NCI-H2081 (cell line): ENCODE measurements at regions not wholly inside any gene's neighbourhood (a gene's known extent, or its start where the extent isn't known, plus 50 kb on each side); places are given as distances from the start of the nearest gene placed in this dataset.
"Not testable (repeated sequence)": the region's sequence is repeated elsewhere in the genome, so short reads cannot be mapped to it uniquely, and the experiment has no call there.

Experiments used
- DNase-seq, 2 experiments: peaks; one replicate each; lab custom pipeline; 2025; lab: John Stamatoyannopoulos, UW

DNA sequence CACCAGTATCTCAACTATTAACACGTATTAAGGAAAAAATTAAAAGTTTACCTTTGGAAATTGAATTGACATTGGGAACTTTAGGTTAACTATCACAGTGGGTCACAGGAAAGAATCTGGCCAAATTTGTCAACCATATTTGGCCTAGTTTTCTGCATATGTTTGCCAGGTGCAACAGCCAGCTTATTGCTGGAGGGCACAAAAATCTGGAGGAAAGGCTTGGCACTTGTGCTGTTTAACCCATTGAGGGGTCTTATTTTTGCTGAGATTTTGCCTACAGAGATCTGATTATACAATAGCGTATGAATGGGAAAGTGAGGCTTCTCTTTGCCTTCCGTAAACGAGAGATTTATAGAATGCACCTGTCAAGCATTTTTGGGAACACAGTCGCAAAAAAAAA, 190.4 kb downstream of the PRL start:
- DNase-seq, result peak; percentile 32 to 55

DNA sequence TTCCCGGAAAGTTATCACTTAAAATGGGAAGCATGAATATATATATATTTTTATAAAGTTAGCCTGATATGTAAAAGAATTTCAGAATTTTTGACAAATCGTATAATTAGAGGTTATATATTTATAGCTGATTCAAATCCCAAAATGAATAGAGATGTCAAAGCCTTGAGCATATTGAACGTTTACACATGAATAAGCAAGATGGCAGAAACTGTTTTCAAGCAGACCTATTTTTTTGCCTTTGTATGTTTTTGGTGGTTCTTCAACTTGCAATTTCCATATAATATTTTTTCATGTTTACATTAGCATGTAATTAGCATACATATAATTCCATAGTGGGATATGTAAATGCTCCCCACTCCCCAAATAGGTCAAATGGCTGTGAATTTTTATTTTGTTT, 189.9 kb downstream of the PRL start:
- DNase-seq, result no peak

DNA sequence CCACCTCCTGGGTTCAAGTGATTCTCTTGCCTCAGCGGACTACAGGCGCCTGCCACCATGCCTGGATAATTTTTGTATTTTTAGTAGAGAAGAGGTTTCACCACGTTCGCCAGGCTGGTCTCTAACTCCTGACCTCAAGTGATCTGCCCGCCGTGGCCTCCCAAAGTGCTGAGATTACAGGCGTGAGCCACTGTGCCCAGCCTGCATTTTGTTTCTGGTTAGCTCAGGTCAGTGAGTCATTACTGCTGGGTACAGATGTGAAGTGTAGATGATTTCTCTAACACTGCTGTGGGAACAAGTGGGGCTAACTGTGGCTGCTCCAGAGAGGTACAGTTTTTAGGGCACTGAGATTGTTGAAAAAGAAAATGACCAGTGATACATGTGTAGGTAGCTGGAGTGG, 188.6 kb downstream of the PRL start:
- no peak for DNase-seq

DNA sequence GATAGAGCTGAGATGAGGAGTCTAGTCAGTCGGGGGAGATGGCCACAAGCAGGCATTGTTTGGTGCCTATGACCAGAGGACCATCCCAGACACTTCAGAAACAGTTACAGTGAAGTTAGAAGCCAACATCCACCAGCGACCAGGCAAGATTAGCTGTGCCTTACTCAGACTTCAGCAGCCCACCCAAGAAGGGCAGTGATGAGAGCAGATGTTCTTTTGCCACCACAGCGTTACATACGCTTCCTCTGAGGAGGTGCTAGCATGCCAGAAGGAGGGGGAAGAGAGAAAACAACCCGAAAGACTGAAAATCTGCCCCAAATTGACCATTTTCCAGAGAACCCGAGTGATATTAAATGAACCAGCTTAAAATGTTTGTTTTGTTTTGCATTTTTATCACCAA, 186.8 kb downstream of the PRL start:
- DNase-seq, result no peak

DNA sequence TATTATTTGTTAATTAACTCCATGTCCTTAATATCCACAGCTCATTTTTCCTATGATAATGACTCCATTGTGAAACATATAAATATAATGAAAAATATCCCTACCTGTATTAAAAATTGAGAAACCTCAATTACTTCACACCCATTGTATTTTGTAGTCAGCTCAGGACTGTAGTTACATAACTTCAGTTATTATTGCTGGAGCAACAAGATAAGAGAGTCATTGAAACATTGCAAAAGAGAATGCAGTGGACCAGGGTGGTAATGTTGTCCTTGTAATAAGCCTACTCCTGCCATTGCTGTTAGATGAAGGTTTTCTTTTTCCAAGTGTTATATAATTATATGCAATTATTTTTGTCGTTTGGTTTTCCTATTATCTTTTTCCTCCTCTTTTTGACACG, 184.4 kb downstream of the PRL start:
- no peak for DNase-seq

DNA sequence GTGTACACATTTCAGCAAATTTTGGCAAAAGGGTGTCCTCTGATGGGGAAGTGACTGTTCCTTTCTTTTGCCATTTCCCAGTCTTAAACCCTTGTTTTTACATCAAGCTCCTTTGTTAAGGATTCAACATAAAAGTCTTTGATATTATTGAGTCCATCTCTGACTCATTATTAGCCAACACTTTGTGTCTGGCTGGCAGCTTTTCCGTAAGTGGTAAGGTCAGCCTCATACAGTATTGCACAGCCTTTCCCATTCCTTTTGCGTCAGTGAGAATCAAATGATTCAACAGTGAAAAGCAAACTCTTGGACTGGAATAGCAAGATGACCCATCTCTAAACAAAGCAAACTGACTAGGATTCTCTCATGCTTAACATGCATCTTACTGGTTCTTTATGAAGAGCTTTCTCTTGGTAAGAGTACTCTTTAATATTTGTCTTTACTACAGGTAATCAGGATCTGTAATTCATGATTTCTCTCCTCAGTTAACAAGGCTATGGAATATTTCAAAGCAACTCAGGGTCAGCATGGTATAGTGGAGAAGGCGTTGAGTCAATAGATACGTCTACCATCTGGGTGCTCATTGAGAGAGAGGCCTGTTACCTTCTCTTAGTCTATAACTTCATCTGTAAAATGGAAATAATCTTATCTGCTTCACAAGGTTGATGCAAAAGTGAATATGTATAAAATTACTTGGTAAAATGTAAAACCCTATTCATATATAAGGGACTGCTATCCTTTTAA, 183.6 kb downstream of the PRL start:
- DNase-seq, result no peak

DNA sequence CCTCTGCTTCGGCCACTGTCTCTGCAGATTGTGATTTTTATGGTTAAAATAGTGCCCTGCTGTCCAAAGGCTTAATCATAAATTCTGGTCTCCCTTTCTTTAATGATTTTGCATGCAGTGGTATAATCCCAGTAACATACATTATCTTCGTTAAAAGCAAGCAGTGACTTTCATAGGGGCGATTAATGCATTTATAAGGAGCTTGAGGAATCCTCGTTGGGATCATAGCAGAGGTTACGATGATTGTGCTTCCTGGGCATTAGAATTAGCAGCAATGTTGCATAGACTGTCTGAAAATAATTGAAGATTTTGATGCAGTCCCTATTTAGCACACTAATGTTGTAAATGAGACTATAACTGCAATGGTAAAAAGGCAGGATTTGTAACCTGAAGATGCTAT, 181.3 kb downstream of the PRL start:
- no peak for DNase-seq

DNA sequence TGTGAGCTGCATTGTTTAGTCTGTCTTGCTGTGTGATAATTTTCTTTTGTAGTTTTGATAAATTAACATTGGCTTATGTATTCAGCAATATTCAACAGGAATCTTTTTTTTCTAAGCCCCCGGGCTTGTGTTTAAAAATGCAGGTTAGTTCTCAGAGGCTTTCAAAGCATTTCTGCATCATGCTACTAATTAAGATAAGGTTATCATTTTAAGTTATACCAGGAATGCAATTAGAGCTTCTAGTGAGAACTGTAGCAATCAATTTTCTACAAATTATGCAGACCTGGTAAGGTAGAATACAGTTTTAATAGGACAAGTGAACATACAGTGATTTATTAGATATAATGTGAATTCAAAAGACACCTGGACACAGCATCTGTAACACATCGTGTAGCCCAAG, 179.2 kb downstream of the PRL start:
- DNase-seq, result no peak

DNA sequence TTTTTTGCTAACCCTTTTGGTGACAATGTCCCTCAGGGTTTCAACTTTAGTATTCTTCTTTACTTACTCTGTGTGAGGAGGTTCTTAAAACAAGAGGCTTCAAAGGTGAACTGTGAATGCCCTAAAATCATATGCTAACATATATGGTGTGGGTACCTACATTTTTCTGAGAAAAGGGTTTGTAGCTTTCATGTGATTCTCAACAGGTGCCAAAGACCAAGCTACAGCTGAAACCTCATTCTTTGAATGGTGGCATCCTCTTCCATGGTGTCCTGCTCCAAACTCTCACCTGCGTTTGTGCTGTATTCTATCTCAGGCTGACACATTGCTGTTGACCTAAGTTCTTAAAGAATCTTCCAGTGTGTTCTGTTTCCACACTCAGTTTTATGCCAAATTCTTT, 177.3 kb downstream of the PRL start:
- no peak for DNase-seq

DNA sequence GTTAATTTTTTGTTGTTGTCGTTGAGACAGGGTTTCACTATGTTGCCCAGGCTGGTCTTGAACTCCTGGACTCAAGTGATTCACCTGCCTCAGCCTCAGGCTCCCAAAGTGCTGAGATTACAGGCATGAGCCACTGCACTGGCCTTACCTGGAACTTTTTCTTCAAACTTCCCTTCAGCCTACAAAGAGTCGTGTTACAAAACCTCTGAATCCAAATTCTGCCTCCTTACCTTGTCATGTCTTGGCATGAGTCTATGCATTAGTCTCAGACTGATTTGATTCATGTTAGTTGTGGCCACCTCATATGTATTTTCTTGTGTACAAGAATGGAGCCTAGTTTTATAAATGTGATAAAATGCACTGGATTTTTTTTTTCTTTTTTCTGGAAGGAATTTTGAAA, 172.1 kb downstream of the PRL start:
- no peak for DNase-seq

DNA sequence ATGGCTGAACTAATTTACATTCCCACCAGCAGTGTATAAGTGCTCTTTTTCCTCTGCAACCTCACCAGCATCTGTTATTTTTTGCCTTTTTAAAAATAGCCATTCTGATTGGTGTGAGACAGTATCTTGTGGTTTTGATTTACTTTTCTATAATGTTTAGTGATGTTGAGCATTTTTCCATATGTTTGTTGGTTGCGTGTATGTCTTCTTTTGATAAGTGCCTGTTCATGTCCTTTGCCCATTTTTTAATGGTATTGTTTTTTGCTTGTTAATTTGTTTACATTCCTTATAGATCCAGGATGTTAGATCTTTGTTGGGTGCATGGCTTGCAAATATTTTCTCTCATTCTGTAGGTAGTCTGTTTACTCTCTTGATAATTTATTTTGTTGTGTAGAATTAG, 169.9 kb downstream of the PRL start:
- DNase-seq, result no peak

DNA sequence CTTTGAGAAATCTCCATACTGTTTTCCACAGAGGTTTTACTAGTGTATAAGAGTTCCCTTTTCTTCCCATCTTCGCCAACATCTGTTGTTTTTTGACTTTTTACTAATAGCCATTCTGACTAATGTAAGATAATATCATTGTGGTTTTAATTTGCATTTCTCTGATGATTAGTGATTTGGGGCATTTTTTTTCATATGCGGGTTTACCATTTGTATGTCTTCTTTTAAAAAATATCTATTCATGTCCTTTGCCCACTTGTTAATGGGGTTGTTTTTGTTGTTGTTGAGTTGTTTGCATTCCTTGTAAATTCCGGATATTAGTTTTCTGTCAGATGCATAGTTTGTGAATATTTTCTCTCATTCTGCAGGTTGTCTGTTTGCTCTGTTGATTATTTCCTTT, 167.1 kb downstream of the PRL start:
- no peak for DNase-seq

DNA sequence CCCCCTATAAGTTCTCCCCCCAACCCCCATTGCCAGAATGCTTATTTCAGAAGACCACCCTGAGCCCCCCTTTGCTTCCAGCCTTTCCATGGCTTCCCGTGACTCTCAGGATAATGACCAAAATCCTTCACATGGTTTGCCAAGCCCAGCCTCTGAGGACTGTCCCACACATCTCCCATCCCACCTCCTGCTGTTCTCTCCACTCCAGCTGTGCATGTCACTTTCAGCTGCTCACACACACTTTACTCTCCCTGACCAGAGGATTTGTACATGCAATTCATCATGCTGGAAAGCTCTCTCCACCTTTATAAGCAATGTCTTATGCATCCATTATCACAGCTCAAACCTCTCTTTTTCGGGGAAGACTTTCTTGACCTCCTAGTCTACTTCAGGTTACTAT, 164.2 kb downstream of the PRL start:
- DNase-seq, result no peak

DNA sequence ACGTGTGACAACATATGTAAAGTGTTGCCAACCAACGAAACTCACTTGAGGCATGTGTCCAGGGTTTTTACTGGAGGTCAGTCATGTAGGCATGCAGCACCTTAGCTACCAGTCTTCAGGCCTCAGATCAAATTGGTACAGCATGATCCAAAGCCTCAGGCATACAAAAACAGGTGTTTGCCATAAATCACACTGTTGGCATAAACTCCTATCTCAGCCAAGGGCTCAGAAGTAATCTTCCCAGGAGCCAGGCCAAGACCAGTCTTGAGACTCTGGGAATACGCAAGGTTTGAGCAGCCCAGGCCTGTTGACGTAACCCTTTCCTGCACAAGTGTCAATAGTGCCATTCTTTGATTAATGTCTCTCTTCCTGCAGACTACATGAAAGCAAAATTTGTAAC, 163.5 kb downstream of the PRL start:
- no peak for DNase-seq

DNA sequence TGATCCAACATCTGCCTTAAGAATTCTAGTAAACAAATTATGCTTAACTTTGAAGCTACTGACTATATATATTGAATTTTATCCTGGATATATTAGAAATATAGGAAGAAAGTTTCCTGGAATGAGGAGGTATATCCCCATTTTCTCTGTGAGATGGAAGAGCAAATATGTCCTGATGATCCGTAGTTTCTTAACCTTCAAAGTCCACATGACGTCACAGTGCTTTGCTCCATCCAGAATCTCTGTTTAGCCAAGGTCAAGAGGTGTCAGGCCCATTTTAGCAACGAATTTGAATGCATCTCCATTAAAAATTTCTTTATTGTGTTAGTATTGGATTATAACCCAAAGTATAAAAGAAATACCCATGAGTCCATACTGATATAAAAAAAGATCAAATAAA, 162.5 kb downstream of the PRL start:
- DNase-seq, result no peak

DNA sequence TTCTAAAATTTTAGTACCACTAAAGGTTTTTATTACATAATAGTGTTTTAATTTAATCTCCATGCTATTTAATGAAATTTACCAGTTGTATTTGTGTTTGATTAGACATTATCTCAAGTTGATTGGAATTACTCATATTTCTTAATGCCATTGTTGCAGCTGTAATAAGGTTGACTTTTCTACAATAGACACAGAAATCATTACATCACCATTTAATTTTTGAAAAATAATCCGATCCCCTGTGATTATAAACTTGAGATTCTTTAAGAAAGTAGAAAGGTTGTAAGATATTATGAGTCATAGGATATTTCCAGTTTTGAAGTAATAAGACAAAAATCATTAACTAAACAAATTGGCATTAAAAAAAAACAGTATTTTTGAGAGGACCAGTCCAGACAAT, 161.4 kb downstream of the PRL start:
- no peak for DNase-seq

DNA sequence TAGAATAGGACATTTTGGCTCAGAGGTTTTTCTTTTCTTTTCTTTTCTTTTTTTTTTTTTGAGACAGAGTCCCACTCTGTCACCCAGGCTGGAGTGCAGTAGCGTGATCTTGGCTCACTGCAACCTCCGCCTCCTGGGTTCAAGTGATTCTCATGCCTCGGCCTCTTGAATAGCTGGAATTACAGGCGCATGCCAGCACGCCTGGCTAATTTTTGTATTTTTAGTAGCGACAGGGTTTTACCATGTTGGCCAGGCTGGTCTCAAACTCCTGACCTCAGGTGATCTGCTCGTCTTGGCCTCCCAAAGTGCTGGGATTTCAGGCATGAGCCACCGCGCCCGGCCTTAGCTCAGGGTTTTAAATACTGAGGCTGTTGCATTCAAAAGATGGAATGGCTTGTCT, 156.1 kb downstream of the PRL start:
- not testable (repeated sequence) for DNase-seq

DNA sequence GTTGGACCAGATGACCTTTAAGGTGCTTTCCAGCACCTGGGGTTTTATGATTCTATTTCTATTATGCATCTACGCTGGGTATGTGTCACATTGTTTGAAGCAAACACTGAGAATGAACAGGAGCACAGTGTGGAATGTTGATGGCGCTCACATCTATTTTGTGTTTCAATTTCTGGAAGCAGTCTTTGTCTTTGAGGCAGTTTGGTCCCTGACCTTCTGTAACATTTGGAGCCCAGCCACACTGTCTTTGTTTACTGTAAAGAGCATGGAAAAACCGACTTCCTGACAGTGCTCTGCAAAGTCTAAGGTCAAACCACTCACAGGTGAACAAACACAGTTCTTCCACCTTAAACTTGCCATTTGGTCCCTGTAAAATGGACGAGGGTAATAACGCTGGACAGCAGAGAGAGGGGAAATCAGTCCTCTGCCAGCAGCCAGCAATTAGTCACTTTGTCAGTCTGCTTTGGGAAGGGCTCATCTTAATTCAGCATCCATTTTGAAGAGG, 155.5 kb downstream of the PRL start:
- DNase-seq, result peak; percentile 31 to 85

DNA sequence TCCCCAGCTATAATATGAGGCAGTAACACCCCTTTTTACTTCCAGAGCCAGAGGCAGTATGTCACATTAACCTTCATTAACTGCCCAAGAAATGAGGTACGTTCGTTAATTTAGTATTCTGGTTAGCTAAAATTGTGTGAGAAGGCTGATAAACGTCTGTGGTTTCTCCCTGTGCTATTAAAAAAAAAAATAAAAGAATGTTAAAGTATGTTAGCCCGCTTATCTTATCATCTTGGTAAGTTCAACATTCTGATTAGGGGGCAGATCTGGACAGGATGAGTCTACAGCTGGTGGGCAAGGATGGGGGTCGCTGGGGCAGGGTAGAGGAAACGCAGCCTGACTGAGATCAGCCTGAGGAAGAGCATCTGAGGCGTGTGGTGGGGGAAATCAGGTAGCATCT, 154.0 kb downstream of the PRL start:
- DNase-seq, result no peak

DNA sequence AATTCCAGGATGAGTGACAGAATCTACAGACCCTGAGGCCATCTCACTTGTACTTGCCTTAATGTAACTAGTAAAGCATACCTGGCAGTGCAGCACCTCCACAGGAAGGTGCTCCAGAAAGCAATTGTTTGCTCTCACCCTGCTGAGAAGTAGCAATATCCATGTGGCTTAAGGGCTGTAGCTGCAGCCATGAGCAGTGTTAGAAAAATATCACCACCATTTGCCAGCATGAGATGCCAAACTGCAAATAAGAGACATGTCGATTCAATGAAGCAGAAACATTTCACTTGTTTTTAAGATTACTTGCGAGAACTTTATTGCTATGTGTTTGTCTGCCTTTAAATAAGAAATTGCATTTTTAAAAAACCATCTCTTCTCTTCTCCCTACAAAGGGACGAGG, 151.5 kb downstream of the PRL start:
- peak; percentile 12 to 64 for DNase-seq

DNA sequence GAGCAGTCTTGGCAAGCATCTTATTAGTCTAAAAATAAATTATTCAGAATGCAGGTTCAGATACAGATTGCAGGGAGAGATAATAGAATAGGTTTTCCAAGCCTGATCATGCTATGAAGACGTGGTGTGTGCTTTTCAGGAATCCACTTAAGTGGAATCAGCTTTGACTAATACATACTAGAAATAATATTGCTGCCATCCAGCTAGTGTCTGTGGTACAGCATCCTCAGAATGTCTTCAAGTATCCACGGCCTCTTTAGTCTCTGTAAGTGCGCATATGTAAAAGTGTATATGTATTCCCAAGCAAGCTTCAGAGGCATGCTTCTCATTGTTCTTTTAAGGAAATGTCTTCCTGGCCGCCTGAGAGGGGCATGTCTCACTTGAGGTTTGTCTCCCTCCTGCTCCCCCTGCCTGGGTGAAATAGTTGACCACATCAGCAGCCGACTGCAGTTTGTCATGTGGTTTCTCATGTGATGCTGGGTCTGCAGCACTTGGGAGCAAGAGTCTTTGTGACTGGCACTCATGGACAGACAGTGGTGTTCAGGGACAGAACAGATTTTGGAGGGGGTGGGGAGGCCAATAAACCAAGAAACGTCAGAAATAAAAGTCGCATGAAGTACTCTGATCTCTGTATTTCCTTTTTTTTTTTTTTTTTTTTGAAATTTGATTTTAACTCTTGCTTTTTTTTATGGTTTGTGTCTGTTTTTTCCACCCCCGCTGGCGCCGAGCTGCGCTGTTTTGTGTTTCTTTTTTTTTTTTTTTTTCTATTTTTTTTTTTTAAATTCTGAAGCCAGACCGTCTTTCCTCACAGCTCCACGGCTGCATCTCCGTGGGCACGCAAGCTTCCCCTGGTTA, 150.8 kb downstream of the PRL start:
- DNase-seq, result peak in 1 of 2 experiments; percentile 20

DNA sequence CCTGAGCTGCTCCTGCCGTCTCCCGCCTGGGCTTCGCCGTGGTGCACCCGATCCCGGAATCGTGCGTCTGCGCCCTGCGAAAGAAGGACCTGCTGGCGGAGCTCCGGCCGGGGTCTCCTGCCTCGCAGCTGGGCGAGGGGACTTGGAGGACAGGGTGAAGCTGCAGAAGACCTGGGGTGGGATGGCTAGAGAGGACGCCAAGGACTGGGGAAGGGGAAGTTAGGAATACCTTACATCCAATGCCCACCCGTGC, 150.2 kb downstream of the PRL start:
- DNase-seq, result no peak

DNA sequence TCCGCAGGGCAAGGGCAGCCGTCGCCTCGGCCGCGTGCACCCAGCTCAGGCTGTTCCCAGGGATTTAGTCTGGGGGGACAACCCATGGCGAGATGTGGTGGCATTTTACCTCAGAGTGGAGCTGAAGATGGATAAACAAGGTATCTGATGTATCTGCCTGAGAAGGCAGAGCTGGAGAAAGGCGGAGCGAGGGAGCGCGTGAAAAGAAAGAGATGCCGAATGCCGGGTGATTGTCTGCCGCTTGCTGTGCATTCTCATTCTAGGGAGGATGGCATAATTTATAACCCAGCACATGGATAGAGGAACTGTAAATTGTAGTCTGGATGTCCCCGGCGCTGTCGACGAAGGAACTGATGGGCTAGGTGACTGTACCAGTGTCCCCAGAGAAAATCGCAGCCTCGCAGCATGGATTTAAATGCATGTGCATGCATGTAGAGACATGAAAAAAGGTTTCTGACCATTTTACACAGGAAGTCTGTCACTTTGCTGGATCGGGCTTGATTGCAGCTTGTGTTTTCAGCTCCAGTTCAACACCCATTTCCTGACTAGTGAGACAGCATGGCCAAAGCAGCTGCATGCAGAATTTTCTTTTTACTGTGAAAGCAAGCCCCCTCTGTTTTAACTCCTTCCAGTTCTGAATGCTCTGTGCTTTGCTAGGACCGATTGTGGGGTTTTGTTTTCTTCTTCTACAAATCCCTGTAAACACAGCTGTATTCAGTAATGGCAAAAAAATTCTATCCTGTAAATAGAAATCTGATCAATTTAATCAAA, 149.7 kb downstream of the PRL start:
- peak in 1 of 2 experiments; percentile 47 for DNase-seq
